GM19372 (cell line): ENCODE measurements at regions not wholly inside any gene's neighbourhood (a gene's known extent, or its start where the extent isn't known, plus 50 kb on each side); places are given as distances from the start of the nearest gene placed in this dataset.
"Not testable (repeated sequence)": the region's sequence is repeated elsewhere in the genome, so short reads cannot be mapped to it uniquely, and the experiment has no call there.

Source experiments
- ATAC-seq: cut with Tn5 transposase; IDR thresholded peaks from one replicate; pipeline ENCODE4 v1.9.1; 2021; ENCODE audit warnings: mild to moderate bottlenecking, low read depth, moderate library complexity; ENCODE audit not compliant: unreplicated experiment

DNA sequence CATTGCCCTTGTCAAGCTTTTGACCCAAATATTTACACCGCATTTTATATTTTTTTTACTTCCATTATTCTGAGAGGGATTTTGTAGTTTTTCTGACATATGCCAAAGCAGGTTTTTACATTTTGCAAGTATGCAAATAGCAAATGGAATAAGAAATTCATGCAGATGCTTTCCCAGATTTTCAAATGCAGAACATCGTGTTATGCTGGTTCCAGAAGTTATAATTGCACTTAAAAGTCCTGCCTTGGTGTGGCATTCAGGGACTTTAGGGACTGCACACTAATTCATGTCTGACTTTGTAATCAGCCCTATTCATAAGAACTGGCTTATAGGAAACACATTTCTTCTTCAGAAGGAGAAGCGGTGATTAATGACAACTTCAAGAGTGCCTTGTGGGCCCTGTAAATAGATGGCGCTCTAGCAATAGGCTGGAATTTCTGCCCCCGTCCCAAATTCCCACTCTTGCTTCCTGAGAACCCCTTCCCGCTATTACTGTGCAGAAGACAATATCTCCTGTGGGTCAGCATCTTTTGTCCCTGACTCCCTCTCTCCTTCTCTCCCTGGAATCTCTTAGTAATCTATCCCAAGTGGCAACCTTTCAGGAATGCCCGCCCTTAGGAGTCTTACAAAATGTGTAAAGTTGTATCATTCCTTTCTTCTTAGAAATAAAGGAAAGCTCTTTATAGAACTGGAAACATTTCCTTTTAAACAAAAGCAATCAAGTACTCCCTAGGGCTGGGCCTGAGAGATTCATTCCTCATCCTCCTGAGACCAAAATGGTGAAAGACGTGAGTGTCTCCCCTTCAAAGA is 264.0 kb downstream of the INHBA start:
- no peak for ATAC-seq

DNA sequence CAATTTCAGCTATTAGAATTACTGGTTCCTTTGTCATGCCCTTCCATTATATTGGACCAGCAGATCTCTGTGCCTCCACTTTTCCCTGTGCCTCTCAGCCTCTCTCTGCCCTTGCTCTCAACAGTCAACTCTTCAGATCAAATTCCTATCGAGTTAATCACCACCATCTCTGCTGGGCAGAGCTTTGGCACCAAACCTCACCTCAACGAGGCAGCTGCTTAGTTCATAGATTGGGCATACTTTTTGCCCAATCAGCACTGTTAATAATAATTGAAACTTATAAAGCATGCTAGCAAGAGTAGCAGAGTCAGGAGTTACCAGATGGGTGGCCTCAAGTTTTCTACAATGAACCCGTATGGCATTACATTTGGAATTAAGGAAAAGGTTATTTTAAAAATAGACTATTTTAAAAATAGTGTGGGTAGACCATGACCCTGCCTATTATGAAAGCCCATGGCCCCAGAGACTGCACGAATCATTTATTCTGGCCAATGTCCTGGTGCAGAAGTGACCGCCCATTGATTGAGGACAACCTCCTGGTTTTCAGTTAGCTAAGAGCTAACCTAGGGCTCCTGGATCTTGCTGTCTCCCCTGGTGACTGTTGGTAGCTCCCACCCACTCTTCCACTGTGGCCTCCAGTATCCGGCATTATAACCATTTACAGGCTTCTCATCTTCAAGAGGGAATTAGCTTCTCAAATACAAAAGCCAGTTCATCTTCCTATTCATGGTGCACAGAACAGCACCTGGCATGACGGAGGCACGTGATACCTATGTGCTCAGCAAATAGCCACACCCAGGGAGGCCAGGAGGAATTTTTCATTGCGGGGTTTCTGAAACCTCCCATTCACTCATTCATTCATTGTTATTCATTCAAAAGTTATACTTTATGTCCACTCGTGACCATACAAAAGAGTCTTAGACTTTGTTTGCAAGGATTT is 265.4 kb downstream of the INHBA start:
- no peak for ATAC-seq

DNA sequence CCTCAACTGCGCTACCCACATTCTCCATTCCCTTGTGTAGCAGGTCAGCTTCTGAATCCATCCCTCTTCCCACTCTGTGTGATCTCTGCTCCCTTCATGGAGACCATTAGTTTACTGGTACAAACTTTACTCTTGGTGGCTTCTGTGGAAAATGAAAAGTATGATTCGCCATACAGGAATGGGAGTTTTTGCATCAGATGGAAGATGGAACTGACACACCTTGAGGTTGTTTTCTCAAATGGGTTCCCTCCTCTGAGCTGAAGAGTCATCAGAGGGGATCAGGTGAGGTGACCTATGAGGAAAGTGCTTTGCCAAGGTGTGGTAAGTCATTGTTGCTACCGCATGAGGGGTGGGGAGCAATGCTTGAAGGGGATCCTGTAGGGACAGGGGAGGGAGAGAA is 266.8 kb downstream of the INHBA start:
- no peak for ATAC-seq

DNA sequence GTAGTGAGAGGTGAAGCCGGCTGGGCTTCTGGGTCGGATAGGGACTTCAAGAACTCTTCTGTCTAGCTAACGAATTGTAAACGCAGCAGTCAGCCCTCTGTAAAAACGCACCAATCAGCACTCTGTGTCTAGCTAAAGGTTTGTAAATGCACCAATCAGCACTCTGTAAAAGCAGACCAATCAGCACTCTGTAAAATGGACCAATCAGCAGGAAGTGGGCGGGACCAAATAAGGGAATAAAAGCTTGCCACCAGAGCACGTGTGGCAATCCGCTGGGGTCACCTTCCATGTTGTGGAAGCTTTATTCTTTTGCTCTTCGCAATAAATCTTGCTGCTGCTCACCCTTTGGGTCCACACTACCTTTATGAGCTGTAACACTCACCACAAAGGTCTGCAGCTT is 267.9 kb downstream of the INHBA start:
- not testable (repeated sequence) for ATAC-seq

DNA sequence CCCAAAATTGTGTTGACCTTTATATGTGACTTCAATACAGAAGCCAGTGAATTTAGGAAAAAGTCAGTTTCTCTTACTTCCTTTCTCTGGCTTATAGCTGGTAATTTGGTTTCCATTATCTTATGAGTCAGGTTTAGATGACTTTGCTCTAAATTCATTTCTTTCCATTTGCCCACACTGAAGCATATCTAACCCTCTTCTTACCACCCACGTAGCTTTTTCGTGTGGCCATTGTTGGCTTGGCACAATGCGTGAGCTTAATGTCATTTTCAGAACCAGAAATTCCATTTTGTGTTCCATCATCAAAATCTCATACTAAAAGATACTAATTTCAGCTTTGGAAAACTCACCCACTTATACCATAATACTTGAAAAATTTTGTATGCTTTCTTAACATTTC is 271.2 kb downstream of the INHBA start:
- no peak for ATAC-seq

DNA sequence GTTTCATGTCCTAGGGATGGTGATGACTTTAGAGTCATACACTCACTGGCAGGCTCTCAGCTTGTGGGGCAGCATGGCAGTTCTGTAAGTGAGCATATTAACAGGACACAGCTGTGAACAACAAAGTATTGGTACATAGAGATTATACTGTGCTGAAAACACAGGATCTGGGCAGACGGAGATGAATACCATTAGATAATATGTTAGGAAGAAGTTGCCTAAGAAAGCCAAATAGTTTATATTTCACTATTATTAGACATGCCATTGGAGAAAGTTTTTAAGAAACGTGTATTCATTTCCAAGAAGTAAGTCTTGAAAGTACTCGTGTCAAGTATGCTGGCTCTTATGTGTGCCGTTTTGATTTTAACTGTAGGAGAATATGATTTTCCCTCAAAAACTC is 274.5 kb downstream of the INHBA start:
- ATAC-seq: no peak

DNA sequence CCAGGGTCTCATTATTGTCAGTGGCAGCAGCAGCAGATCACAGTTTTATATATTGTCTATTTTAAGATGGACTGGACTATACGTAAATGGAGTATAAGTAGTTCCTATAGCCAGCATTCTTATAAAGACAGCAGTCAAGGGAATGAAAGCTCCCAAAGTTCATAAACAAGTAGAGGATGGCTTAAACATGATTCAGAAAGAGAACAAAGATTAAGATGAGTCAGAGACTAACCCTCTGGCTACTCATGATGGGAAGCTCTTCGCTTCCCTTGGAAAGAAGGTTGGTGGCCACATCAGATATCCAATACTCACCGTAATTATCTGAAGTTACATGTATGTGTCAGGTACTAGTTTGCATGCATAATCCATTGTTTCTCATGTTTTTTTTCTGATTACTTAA is 277.0 kb downstream of the INHBA start:
- ATAC-seq: no peak

DNA sequence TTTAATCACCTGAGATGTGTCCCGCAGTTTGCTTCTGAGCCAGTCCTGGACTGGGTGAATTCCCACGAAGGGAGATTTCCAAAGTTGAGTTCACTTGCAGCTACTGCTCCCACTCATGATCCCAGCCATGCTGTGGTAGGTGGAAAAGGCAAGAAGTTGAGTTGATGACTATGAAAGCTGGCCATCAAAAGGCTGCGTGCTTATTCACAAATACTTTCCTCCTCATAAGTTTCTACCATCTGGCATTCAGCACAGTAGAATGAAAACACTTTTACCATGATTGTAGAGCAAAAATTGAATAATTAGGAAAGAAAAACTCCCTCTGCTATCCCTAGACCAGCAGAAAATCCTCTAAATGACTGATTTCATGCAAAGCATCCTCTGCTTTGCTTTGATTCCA is 281.8 kb downstream of the INHBA start:
- ATAC-seq: no peak

DNA sequence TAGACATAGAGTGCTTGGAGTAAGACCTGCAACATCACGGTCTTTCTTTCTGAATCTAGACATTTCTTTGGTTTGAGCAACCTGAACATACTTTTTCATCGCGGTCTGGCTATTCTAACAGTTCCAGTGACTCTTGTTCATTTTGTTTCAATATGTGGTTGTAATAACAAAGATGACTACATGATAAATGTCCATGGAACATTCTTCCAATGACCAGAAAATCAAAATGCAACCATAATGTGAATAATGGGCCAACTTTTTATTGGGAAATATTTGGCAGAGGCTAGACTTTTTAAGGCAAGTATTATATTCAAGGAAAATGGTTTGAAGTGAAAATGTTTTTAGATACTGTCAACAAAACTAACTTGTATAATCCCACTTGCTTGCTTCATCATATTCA is 282.5 kb downstream of the INHBA start:
- no peak for ATAC-seq

DNA sequence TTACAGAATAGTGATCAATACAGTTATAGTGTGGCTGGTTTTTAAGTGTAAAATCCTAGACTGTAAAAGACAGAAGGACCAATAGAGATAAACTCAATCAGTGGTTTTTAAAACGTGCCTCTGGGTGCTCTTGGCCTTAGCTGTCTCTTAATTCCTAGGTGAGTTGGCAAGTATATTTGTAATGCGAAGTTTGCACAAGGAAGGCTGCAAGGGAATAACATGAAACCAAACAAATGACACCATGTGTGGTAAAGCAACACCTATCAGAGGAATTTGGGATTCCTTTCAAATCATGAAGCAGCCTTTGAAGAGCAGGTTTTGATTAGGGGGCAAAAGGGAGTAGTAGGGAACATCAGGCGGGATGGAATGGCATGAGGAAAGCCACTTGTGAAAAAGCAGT is 284.6 kb downstream of the INHBA start:
- no peak for ATAC-seq

DNA sequence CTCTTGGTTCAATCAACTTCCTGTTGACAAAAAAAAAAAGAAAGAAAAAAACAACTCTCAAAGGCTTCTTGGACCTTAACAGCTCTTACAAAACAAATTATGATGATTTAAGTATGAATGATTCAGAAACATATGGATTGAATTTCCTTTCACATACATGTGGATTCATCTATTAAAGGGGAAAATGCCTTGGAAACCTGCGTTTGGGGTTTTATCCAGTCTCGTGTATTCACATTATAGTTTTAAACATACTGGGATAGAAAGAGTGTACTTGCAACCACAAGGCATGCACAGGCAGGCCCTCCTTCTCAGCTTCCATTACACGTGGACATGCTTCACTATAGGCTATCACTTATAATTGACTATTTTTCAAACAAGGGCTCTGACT is 286.7 kb downstream of the INHBA start:
- ATAC-seq: no peak

DNA sequence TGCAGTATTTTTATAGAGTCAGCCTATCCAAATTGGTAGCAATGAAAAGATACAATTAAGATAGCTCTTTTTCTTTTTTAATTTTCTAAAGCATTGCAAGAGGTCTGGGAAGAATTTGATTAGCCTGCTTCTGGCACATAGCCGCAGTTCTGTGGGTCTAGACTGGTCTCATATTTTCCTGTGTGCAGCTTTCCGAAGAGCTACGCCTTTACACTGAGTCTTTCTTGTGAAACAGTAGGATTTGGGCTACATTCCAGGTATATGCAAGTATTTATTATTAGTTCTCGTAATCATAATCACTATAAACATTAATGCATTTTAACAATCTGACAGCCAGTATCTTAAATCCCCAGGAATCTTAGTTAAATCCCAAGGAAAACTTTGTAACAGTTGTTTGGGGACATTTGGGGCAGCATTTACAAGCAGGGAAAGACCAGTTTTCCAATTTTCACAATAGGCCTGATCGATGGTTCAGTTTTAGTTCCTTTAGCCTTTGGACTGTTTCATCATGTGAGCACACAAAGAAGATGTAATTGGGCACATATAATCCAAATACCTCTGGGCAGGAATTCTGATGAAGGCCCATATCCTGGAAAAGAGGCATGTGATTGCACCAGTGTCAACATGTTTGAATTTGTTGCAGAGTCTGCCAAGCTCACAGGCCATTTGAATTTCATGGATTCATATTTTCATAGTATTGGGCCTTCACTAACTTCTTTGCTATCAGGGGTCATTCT is 287.3 kb downstream of the INHBA start:
- ATAC-seq: no peak

DNA sequence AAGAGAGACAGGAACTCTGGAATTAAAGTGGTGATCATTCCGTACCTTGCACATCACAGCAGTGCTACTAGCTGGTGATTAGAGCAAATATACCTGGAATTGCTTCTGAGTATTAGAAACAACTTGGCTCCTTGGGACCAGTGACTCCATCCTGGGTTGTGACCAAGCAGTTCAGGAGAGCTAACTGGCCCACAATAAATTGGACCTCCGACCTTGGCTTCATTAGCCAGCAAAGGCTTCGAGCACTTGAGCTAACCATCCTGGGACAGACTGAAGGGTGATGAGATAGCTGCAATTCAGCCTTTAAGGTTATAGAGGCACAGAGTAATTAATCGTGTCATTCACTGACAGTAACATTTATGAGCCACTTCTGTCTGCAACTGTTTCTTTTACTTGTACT is 287.8 kb downstream of the INHBA start:
- ATAC-seq: no peak

DNA sequence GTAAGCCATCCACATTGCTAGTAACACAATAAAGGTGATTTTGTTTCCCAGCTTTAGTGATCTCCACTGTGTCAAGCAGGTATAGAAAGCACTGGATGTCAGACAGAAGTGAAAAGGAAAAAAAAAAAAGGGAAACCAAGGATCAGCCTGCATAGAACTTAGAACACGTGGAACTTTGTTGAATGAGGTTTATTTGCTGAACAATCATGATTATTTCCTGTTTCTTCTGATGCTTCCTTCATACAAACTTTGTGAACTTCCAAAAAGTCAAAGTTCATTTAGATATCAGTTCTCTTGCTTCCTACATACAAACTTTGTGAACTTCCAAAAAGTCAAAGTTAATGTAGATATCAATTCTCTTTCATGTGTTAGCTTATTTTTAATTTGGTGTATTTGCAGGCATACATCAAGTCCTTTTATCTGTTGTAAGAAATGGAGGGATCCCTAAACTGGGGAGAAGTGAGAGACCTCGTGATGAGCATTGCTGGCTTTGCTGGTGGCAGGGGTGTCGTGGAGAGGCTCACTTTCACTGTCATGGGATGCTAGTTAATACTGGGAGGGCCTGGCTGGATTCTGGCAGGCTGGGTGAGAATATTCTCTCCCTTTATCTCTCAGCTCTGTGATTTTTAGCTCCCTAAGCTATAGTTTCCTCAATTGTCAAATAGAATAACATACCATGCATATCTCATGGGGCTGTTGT is 298.4 kb downstream of the INHBA start:
- no peak for ATAC-seq

DNA sequence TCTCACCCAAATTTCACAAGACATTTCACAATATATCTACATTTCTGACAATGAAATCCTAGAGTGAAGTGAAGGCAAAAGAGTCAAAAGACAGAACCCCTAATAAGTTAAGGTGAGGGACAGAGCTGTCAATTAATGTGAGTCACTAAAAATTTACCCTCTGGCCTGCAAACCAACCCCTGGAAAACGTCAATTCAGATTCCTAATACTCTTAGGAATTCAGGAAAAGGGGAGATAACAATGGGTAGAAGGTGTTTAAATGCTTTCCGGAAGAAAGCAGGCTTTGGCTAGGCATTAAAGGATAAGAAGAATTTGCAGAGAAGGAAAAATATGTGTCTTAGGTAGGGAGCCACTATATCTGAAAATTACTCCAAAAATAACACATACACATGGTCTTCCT is 299.6 kb downstream of the INHBA start:
- no peak for ATAC-seq

DNA sequence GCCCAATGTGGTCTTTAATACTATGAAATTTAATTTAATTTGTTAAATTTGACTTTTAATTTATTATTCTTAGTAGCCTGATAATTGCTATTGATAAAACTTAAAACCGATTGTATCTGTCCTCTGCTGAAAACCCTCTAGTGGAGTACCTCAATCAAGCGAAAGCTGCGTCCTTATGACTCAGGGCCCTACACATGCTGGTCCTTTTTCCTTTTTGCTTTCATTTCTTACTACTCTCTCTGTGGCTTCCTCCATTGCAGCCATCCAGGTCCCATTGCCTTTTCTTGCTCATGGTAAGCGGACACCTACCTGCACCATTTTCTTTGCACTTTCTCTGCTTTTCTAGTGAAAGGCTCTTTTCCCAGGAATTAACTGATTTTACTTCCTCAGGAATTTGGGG is 301.1 kb downstream of the INHBA start:
- no peak for ATAC-seq

DNA sequence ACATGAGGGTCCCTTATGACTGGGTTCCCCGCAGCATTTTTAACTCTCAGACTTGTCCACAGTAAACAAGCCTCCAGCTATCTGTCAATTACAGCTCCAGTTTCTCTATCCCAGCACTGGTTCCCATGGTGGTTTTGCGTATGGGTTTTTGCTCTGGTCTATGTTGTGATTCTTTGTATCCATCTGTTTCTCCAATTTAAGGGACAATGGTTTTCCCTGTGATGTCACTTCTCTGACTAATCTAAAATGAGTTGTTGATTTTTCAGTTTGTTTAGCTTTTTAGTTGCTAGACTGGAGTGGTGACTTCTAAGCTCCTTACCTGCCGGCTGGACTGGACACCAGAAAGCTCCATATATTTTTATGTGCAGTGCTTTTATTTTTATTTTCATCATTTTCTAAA is 303.7 kb downstream of the INHBA start:
- ATAC-seq: no peak

DNA sequence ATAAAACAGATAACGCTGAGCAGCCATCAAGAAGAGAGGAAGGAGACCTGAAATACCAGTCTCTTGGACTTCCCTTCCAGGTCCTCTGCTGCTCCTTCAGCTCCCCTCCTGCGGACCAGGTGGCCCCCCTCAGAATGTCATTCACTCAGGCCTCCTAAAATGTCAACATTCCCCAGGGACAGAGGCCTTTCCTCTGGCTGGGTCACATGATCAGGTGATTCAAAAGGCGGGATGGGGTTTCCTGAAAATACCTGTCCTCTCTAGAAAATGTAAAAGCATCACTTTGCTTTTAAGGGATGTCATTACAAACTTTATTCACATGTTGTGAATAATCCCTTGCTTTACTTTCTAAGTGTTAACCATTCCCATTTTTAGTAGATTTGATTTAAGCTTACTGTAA is 311.1 kb downstream of the INHBA start:
- no peak for ATAC-seq

DNA sequence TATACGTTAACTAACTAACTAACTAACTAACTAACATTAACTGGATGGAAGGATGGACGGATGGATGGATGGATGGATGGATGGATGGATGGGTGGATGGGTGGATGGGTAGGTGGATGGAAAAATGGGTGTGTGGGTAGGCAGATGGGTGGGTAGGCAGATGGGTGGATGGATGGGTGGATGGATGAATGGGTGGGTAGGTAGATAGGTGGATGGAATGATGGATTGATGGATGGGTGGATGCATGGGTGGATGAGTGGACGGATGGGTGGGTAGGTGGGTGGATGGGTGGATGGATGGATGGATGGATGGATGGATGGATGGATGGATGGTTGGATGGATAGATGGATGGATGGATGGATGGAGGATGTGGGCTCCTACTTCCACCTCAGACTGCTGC is 314.0 kb downstream of the INHBA start:
- not testable (repeated sequence) for ATAC-seq

DNA sequence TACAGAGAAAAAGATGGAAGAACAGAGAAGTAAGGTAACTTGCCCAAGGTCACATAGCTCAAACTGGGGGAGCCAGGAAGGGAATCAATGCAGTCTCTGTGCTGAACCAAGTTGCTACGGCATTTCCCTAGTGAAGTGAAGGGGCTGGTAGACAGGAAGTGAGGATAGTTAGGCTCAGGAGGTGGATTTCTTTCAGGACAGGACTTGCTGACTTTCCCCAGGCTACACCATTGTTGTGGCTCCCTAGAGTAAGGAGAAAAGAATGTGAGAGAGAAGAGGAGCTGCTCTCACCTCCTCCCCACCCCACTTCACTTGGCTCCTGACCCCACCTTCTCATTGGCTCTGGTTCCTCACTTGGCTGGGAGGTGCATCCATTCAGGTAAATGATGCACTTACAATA is 316.9 kb downstream of the INHBA start:
- no peak for ATAC-seq

DNA sequence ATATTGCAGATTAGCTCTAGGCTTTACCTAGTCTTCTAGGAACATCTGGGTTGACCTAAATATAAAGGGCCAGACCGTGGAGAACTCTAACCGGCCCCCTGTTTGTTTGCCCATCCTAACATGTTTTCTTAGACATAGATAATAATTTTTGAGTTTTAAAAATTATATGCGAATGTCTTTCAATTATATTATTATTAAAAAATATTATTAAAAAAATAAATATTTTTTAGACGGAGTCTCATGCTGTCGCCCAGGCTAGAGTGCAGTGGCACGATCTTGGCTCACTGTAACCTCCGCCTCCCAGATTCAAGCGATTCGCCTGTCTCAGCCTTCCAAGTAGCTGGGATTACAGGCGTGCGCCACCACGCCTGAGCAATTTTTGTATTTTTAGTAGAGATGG is 318.5 kb downstream of the INHBA start:
- ATAC-seq: no peak
